Liver (tissue), 8 donors: ENCODE measurements at regions not wholly inside any gene's neighbourhood (a gene's known extent, or its start where the extent isn't known, plus 50 kb on each side); places are given as distances from the start of the nearest gene placed in this dataset.

Experiments
- DNase-seq: peaks from one replicate; pipeline ENCODE4 v3.0.0-alpha.2; 2017; ENCODE audit warnings: low spot score
- H3K27ac ChIP-seq, 2 donors: one replicate each; pipeline ENCODE4 v1.7.0; 2013; ENCODE audit warnings: inconsistent platforms in 2 of 2, low read length in 2 of 2, control low read depth in 1 of 2, low read depth in 1 of 2, mild to moderate bottlenecking in 1 of 2
- H3K27me3 ChIP-seq, 4 donors: one replicate each; pipeline versions ENCODE4 v1.6.1 to v1.7.0; 2013; ENCODE audit warnings: low read length in 3 of 4, inconsistent platforms in 1 of 4, mild to moderate bottlenecking in 1 of 4, moderate library complexity in 1 of 4; ENCODE audit not compliant: control insufficient read depth in 4 of 4, insufficient read depth in 4 of 4
- H3K36me3 ChIP-seq, 4 donors: one replicate each; pipeline versions ENCODE4 v1.6.1 to v1.7.0; 2013; ENCODE audit warnings: low read length in 3 of 4, mild to moderate bottlenecking in 3 of 4, low read depth in 1 of 4, moderate library complexity in 1 of 4; ENCODE audit not compliant: control insufficient read depth in 4 of 4, insufficient read depth in 3 of 4
- H3K4me1 ChIP-seq, 4 donors: one replicate each; pipeline versions ENCODE4 v1.6.1 to v1.7.0; 2013; ENCODE audit warnings: low read length in 3 of 4, mild to moderate bottlenecking in 3 of 4, moderate library complexity in 1 of 4; ENCODE audit not compliant: control insufficient read depth in 4 of 4, insufficient read depth in 4 of 4
- H3K4me3 ChIP-seq, 3 donors: one replicate each; pipeline versions ENCODE4 v1.6.1 to v1.7.0; 2013; ENCODE audit warnings: low read length in 3 of 3, control low read depth in 1 of 3, low read depth in 1 of 3, mild to moderate bottlenecking in 1 of 3
- H3K9ac ChIP-seq, 2 donors: one replicate each; pipeline ENCODE4 v1.7.0; 2013; ENCODE audit warnings: low read length in 2 of 2, mild to moderate bottlenecking in 2 of 2, moderate library complexity in 2 of 2, control low read depth in 1 of 2, low read depth in 1 of 2
- H3K9me3 ChIP-seq, 4 donors: one replicate each; pipeline versions ENCODE4 v1.6.1 to v1.7.0; 2013; ENCODE audit warnings: low read length in 3 of 4; ENCODE audit not compliant: control insufficient read depth in 4 of 4
- EGR1 ChIP-seq, 2 donors: IDR thresholded peaks; 2 replicates each; pipeline ENCODE4 v1.6.1; 2016 to 2018; ENCODE audit warnings: antibody characterized with exemption in 2 of 2, low read depth in 2 of 2
- FOXA1 ChIP-seq: IDR thresholded peaks from 2 replicates; pipeline ENCODE4 v1.6.1; 2016; ENCODE audit warnings: antibody characterized with exemption
- FOXA2 ChIP-seq: IDR thresholded peaks from 2 replicates; pipeline ENCODE4 v1.6.1; 2016; ENCODE audit warnings: antibody characterized with exemption
- HNF4A ChIP-seq, 2 donors: conservative IDR thresholded peaks; 2 replicates each; pipeline ENCODE4 v1.6.1; 2016; ENCODE audit warnings: antibody characterized with exemption in 2 of 2, mild to moderate bottlenecking in 2 of 2
- NR2F2 ChIP-seq: IDR thresholded peaks from 2 replicates; pipeline ENCODE4 v1.6.1; 2016; ENCODE audit warnings: antibody characterized with exemption
- RAD21 ChIP-seq, 2 donors: IDR thresholded peaks; 2 replicates each; pipeline ENCODE4 v1.6.1; 2016; ENCODE audit warnings: antibody characterized with exemption in 2 of 2, mild to moderate bottlenecking in 2 of 2
- RXRA ChIP-seq, 2 donors: IDR thresholded peaks; 2 replicates each; pipeline ENCODE4 v1.6.1; 2017 to 2018; ENCODE audit warnings: antibody characterized with exemption in 2 of 2, mild to moderate bottlenecking in 1 of 2
- SP1 ChIP-seq: IDR thresholded peaks from 2 replicates; pipeline ENCODE4 v1.6.1; 2018; ENCODE audit warnings: antibody characterized with exemption, mild to moderate bottlenecking
- YY1 ChIP-seq: IDR thresholded peaks from 2 replicates; pipeline ENCODE4 v1.6.1; 2016; ENCODE audit warnings: antibody characterized with exemption, mild to moderate bottlenecking
- WGBS: extraction: QIAGEN DNeasy Blood & Tissue Kit; methylation state at CpG from one replicate; pipeline ENCODE4 v1.1.7; 2013; 5-methylcytosine and 5-hydroxymethylcytosine counted together
- TF ChIP-seq, protein P1 (sequence below): fragments of 150-350 bp; IDR thresholded peaks from 2 replicates; pipeline ENCODE4 v1.5.1; 2017; ENCODE audit warnings: improper control_type of control experiment, low read depth, low read length; ENCODE audit not compliant: missing input control
- TF ChIP-seq, protein P2 (sequence below): IDR thresholded peaks from 2 replicates; pipeline ENCODE4 v1.6.1; 2016; ENCODE audit warnings: antibody characterized with exemption
- TF ChIP-seq, protein P3 (sequence below): IDR thresholded peaks from 2 replicates; pipeline ENCODE4 v1.6.1; 2016; ENCODE audit warnings: antibody characterized with exemption
- TF ChIP-seq, protein P4 (sequence below): IDR thresholded peaks from 2 replicates; pipeline ENCODE4 v1.6.1; 2016; ENCODE audit warnings: antibody characterized with exemption
- donor health status: healthy.
- donor health status: healthy.
- donor health status: healthy.
- donor health status: healthy.
- donor health status: healthy.

DNA sequence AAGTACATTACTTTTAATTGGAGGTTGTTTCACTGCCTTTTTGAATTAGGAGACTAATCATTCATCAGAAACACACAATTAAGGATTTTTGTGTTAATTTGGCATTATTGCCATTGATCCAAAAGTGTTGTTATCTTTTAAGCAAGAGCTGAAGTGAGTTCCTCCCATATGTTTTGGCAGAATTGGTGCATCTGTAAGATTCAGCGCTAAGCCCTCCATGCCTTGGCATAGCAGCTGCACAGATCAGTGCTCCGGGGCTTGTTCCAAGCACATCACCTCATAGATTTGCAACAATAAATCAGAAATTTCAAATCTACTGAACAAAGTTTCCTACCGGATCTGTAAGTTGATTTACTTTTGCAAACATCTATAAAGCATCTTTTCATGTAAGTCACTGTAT, 106.8 kb upstream of the PHACTR1 start:
- TF ChIP-seq NR2F2: no peak
- TF ChIP-seq, protein P1, sequence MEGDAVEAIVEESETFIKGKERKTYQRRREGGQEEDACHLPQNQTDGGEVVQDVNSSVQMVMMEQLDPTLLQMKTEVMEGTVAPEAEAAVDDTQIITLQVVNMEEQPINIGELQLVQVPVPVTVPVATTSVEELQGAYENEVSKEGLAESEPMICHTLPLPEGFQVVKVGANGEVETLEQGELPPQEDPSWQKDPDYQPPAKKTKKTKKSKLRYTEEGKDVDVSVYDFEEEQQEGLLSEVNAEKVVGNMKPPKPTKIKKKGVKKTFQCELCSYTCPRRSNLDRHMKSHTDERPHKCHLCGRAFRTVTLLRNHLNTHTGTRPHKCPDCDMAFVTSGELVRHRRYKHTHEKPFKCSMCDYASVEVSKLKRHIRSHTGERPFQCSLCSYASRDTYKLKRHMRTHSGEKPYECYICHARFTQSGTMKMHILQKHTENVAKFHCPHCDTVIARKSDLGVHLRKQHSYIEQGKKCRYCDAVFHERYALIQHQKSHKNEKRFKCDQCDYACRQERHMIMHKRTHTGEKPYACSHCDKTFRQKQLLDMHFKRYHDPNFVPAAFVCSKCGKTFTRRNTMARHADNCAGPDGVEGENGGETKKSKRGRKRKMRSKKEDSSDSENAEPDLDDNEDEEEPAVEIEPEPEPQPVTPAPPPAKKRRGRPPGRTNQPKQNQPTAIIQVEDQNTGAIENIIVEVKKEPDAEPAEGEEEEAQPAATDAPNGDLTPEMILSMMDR: no peak
- TF ChIP-seq EGR1 (IDR thresholded peaks at IDR 0.05; ENCODE audit: low read depth in 2 of 2): no peak
- TF ChIP-seq SP1: no peak
- TF ChIP-seq, protein P2, sequence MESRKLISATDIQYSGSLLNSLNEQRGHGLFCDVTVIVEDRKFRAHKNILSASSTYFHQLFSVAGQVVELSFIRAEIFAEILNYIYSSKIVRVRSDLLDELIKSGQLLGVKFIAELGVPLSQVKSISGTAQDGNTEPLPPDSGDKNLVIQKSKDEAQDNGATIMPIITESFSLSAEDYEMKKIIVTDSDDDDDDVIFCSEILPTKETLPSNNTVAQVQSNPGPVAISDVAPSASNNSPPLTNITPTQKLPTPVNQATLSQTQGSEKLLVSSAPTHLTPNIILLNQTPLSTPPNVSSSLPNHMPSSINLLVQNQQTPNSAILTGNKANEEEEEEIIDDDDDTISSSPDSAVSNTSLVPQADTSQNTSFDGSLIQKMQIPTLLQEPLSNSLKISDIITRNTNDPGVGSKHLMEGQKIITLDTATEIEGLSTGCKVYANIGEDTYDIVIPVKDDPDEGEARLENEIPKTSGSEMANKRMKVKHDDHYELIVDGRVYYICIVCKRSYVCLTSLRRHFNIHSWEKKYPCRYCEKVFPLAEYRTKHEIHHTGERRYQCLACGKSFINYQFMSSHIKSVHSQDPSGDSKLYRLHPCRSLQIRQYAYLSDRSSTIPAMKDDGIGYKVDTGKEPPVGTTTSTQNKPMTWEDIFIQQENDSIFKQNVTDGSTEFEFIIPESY: no peak
- TF ChIP-seq HNF4A (conservative IDR thresholded peaks at IDR 0.05): no peak
- no peak for TF ChIP-seq RXRA (IDR thresholded peaks at IDR 0.05)
- TF ChIP-seq FOXA2: no peak
- DNase-seq: no peak
- Histone ChIP-seq H3K4me3 (no peak overlapping the region), H3K9ac (no peak overlapping the region), H3K9me3 (no peaks in the 10 kb centered on the region), H3K27me3 (no peaks in the 10 kb centered on the region), H3K36me3 (no peaks in the 10 kb centered on the region), H3K27ac (no peak overlapping the region), H3K4me1 (peaks cover 0 to 7% (median 2%) of the 10 kb centered on the region in 4 donors)
- WGBS: 89% methylated on average over 3 of the region's 3 CpGs

DNA sequence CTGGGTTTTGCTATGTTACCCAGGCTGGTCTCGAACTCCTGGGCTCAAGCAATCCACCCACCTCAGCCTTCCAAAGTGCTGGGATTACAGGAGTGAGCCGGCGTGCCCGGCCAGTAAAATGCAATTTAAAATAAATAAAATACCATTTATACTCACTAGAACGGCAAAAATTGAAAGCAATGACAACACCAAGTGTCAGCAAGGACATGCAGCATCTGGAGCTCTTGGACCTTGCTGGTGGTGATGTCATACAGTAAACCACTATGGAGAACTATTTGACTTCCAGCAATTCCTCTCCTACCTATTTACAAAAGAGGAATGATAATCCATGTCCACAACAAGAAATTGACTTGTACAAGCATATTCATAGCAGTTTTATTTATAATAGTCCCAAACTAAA, 105.7 kb upstream of the PHACTR1 start:
- Histone ChIP-seq H3K36me3 (no peaks in the 10 kb centered on the region), H3K27me3 (no peaks in the 10 kb centered on the region), H3K4me3 (no peak overlapping the region), H3K9ac (no peak overlapping the region), H3K27ac (no peak overlapping the region), H3K9me3 (no peaks in the 10 kb centered on the region), H3K4me1 (peaks cover 0 to 3% (median 2%) of the 10 kb centered on the region in 4 donors)
- TF ChIP-seq RAD21 (IDR thresholded peaks at IDR 0.05) (no peak), YY1 (no peak), FOXA1 (no peak)
- TF ChIP-seq, protein P1: no peak
- TF ChIP-seq, protein P3, sequence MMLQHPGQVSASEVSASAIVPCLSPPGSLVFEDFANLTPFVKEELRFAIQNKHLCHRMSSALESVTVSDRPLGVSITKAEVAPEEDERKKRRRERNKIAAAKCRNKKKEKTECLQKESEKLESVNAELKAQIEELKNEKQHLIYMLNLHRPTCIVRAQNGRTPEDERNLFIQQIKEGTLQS: no peak
- TF ChIP-seq, protein P4, sequence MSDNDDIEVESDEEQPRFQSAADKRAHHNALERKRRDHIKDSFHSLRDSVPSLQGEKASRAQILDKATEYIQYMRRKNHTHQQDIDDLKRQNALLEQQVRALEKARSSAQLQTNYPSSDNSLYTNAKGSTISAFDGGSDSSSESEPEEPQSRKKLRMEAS: no peak
- 82% methylated on average over 5 of the region's 5 CpGs for WGBS
- DNase-seq: no peak
